SK-N-SH (cell line): ENCODE measurements at regions not wholly inside any gene's neighbourhood (a gene's known extent, or its start where the extent isn't known, plus 50 kb on each side); places are given as distances from the start of the nearest gene placed in this dataset.

ENCODE experiments used
- CTCF ChIA-PET: fragments of 300-600, 350-600 bp; formaldehyde crosslinking; extraction: SDS; loops from one replicate; lab custom pipeline; 2021; lab: Yijun Ruan, JAX
- POLR2A ChIA-PET: fragments of 350-600 bp; sonication (Branson Sonifier 250); formaldehyde crosslinking; extraction: SDS; loops from one replicate; lab custom pipeline; 2020; ENCODE audit warnings: antibody characterized with exemption, inconsistent platforms; lab: Yijun Ruan, JAX
- DNase-seq: peaks from one replicate; pipeline ENCODE4 v3.0.0; 2012
- H2AFZ ChIP-seq: fragments of 200-600 bp; sonication (generic); 2 replicates; pipeline ENCODE4 v1.8.1; 2016; ENCODE audit warnings: antibody characterized with exemption, mild to moderate bottlenecking, low read depth
- H3F3A ChIP-seq: fragments of 200-600 bp; sonication (generic); replicated peaks from 2 replicates; pipeline ENCODE3; 2016; ENCODE audit warnings: antibody characterized with exemption, mild to moderate bottlenecking; ENCODE audit not compliant: insufficient read depth
- H3K27ac ChIP-seq, 2 experiments: fragments of 200-500 bp in 1 of 2; fragments of 200-600 bp in 1 of 2; sonication (Bioruptor generic) in 1 of 2; sonication (generic), shearing (Covaris generic) in 1 of 2; 2 replicates each; pipeline versions ENCODE4 v1.5.1 to v1.6.1; 2014 to 2016; ENCODE audit warnings: low read depth in 2 of 2, inconsistent platforms in 1 of 2, low read length in 1 of 2, mild to moderate bottlenecking in 1 of 2, mixed read lengths in 1 of 2
- H3K27me3 ChIP-seq: fragments of 200-600 bp; sonication (generic), shearing (Covaris generic); 2 replicates; pipeline ENCODE4 v1.6.1; 2016; ENCODE audit warnings: mixed run types; ENCODE audit not compliant: insufficient read depth
- H3K36me3 ChIP-seq, 2 experiments: fragments of 200-500 bp in 1 of 2; fragments of 200-600 bp in 1 of 2; sonication (Bioruptor generic) in 1 of 2; sonication (generic) in 1 of 2; replicated peaks in 1 of 2; 2 replicates each; pipeline versions ENCODE3 to v1.5.1; 2014 to 2016; ENCODE audit warnings: low read length in 1 of 2, mild to moderate bottlenecking in 1 of 2; ENCODE audit not compliant: insufficient read depth in 2 of 2, control insufficient read depth in 1 of 2
- H3K4me1 ChIP-seq, 2 experiments: fragments of 200-500 bp in 1 of 2; fragments of 200-600 bp in 1 of 2; sonication (Bioruptor generic) in 1 of 2; sonication (generic), shearing (Covaris generic) in 1 of 2; 2 replicates each; pipeline versions ENCODE4 v1.5.1 to v1.6.1; 2014 to 2016; ENCODE audit warnings: low read depth in 1 of 2, low read length in 1 of 2, mixed run types in 1 of 2; ENCODE audit not compliant: insufficient read depth in 2 of 2, control insufficient read depth in 1 of 2
- H3K4me2 ChIP-seq: fragments of 200-600 bp; sonication (generic), shearing (Covaris generic); 2 replicates; pipeline ENCODE4 v1.6.1; 2017; ENCODE audit warnings: mixed run types
- H3K4me3 ChIP-seq, 2 experiments: fragments of 200-500 bp in 1 of 2; fragments of 200-600 bp in 1 of 2; sonication (Bioruptor generic) in 1 of 2; sonication (generic), shearing (Covaris generic) in 1 of 2; 2 replicates each; pipeline versions ENCODE4 v1.5.1 to v1.8.1; 2014 to 2016; ENCODE audit warnings: low read depth in 2 of 2, inconsistent platforms in 1 of 2, low read length in 1 of 2, mild to moderate bottlenecking in 1 of 2, mixed read lengths in 1 of 2, moderate library complexity in 1 of 2
- H3K79me2 ChIP-seq: fragments of 200-600 bp; sonication (generic); 2 replicates; pipeline ENCODE4 v1.8.1; 2017; ENCODE audit warnings: mild to moderate bottlenecking; ENCODE audit not compliant: insufficient read depth
- H3K9ac ChIP-seq: fragments of 200-600 bp; sonication (generic); 2 replicates; pipeline ENCODE4 v1.6.1; 2017; ENCODE audit warnings: mixed run types
- H3K9me2 ChIP-seq: fragments of 200-600 bp; sonication (generic); 2 replicates; pipeline ENCODE4 v1.6.1; 2017; ENCODE audit warnings: mixed run types
- H3K9me3 ChIP-seq: fragments of 200-600 bp; sonication (generic); 2 replicates; pipeline ENCODE4 v1.6.1; 2017; ENCODE audit warnings: mixed run types, mild to moderate bottlenecking, moderate library complexity
- H4K20me1 ChIP-seq: fragments of 200-600 bp; sonication (generic); 2 replicates; pipeline ENCODE4 v1.6.1; 2017; ENCODE audit warnings: mild to moderate bottlenecking, mixed run types; ENCODE audit not compliant: insufficient read depth
- CTCF ChIP-seq: fragments of 200-600 bp; sonication (generic); IDR thresholded peaks from 2 replicates; pipeline ENCODE4 v1.6.1; 2017; ENCODE audit warnings: antibody characterized with exemption, mild to moderate bottlenecking, moderate library complexity
- ELF1 ChIP-seq: IDR thresholded peaks from 2 replicates; pipeline ENCODE4 v1.4.0; 2012
- EP300 ChIP-seq, 2 experiments: IDR thresholded peaks; 2 replicates each; pipeline versions ENCODE4 v1.4.0 to v1.6.1; 2012; ENCODE audit warnings: borderline replicate concordance in 1 of 2, low read depth in 1 of 2, low read length in 1 of 2
- EZH2phosphoT487 ChIP-seq: fragments of 200-600 bp; sonication (generic); IDR thresholded peaks from 2 replicates; pipeline ENCODE4 v1.6.1; 2017; ENCODE audit warnings: low read depth, mixed run types, mild to moderate bottlenecking, antibody characterized with exemption, moderate library complexity, borderline replicate concordance
- FOSL2 ChIP-seq: IDR thresholded peaks from 2 replicates; pipeline ENCODE4 v1.4.0; 2012; ENCODE audit warnings: low read depth, mild to moderate bottlenecking, moderate library complexity, borderline replicate concordance
- FOXJ3 ChIP-seq: sonication (generic); formaldehyde crosslinking; IDR thresholded peaks from 2 replicates; pipeline ENCODE4 v1.5.1; 2020; ENCODE audit warnings: mild to moderate bottlenecking, missing genetic modification reagents
- FOXM1 ChIP-seq: IDR thresholded peaks from 2 replicates; pipeline ENCODE4 v1.4.0; 2012; ENCODE audit warnings: low read depth, mild to moderate bottlenecking
- GABPA ChIP-seq: IDR thresholded peaks from 2 replicates; pipeline ENCODE4 v1.4.0; 2012; ENCODE audit warnings: low read depth, mild to moderate bottlenecking
- GATA2 ChIP-seq: sonication (generic); formaldehyde crosslinking; IDR thresholded peaks from 2 replicates; pipeline ENCODE4 v1.5.0; 2020; ENCODE audit warnings: mild to moderate bottlenecking, missing genetic modification reagents
- JUND ChIP-seq: IDR thresholded peaks from 2 replicates; pipeline ENCODE4 v1.4.0; 2012
- MXI1 ChIP-seq: IDR thresholded peaks from 2 replicates; pipeline ENCODE4 v1.6.1; 2012; ENCODE audit warnings: mild to moderate bottlenecking, low read depth, low read length, improper control_type of control experiment
- NFIC ChIP-seq: IDR thresholded peaks from 2 replicates; pipeline ENCODE4 v1.4.0; 2012; ENCODE audit warnings: borderline replicate concordance
- NRF1 ChIP-seq: IDR thresholded peaks from 2 replicates; pipeline ENCODE4 v1.6.1; 2012; ENCODE audit warnings: low read depth, mild to moderate bottlenecking, low read length
- REST ChIP-seq: IDR thresholded peaks from 2 replicates; pipeline ENCODE4 v1.6.1; 2012; ENCODE audit warnings: mild to moderate bottlenecking, low read depth, low read length, moderate library complexity
- RXRA ChIP-seq: IDR thresholded peaks from 2 replicates; pipeline ENCODE4 v1.4.0; 2012; ENCODE audit warnings: low read depth, mild to moderate bottlenecking, borderline replicate concordance
- SIN3A ChIP-seq: IDR thresholded peaks from 2 replicates; pipeline ENCODE4 v1.6.1; 2012; ENCODE audit warnings: low read depth, mild to moderate bottlenecking, low read length, moderate library complexity, borderline replicate concordance
- SMC3 ChIP-seq: IDR thresholded peaks from 2 replicates; pipeline ENCODE4 v1.6.1; 2012; ENCODE audit warnings: low read depth, low read length, improper control_type of control experiment
- TAF1 ChIP-seq: IDR thresholded peaks from 2 replicates; pipeline ENCODE4 v1.6.1; 2012; ENCODE audit warnings: low read depth, mild to moderate bottlenecking, low read length, moderate library complexity, borderline replicate concordance
- USF2 ChIP-seq: fragments of 150-350 bp; IDR thresholded peaks from 2 replicates; pipeline ENCODE4 v1.6.1; 2017; ENCODE audit warnings: antibody characterized with exemption, low read length, low read depth, borderline replicate concordance
- ZBTB33 ChIP-seq: IDR thresholded peaks from 2 replicates; pipeline ENCODE4 v1.4.0; 2012; ENCODE audit warnings: low read depth, borderline replicate concordance
- WGBS: methylation state at CpG from one replicate; pipeline ENCODE4 v1.1.6; 2017; ENCODE audit warnings: low lambda C conversion rate; 5-methylcytosine and 5-hydroxymethylcytosine counted together

GRCh38 chr6:27809939-27810767 is 102.0 kb downstream of the OR2B2 start (continued):
- TF ChIP-seq REST, result peak; percentile 61; the same call in 1 of the 2 replicates
- no peak for TF ChIP-seq JUND
- TF ChIP-seq ELF1, result 0 out of 2 replicates have a peak, but pooled peaks have one; percentile 15
- 0 out of 2 replicates have a peak, but pooled peaks have one; percentile 17 for TF ChIP-seq RXRA
- no peak for TF ChIP-seq NRF1
- TF ChIP-seq SIN3A, result peak; percentile 97
- peak in 1 of 2 experiments; percentile 61; a peak in 1 of 4 replicates for TF ChIP-seq EP300 (IDR thresholded peaks at IDR 0.05; ENCODE audit: borderline replicate concordance in 1 of 2, low read depth in 1 of 2, low read length in 1 of 2)
- TF ChIP-seq ZBTB33, result peak; percentile 94
- no peak for TF ChIP-seq GABPA
- TF ChIP-seq FOSL2, result no peak

GRCh38 chr6:27809067-27809938 is 102.9 kb downstream of the OR2B2 start:
- no peaks in the 10 kb centered on the region for H3K9me3 ChIP-seq
- H3K9me2 ChIP-seq, result no peaks in the 10 kb centered on the region
- H4K20me1 ChIP-seq, result no peaks in the 10 kb centered on the region
- WGBS, result 2% methylated on average over 7 of the region's 7 CpGs
- H3F3A ChIP-seq, result peaks cover 73% of the 10 kb centered on the region
- H3K4me3 ChIP-seq, result peak overlapping the region; percentile 69 to 83
- ChIA-PET POLR2A (interaction anchor here (0.6 to 10.1 kb wide), 42 partner anchors 10 to 1789 kb away, joined by 3 to 218 read pairs (median 6); partner anchors contain the start of gene TRIM27), CTCF (interaction anchor here (0.8 to 5.2 kb wide), 4 partner anchors 10 to 1487 kb away, joined by 3 to 36 read pairs (median 20); a partner anchor contains a TSS)
- peaks cover 3 to 12% of the 10 kb centered on the region in 2 experiments; a peak in 3 of 4 replicates for H3K4me1 ChIP-seq
- peak overlapping the region; percentile 94 for H3K4me2 ChIP-seq
- DNase-seq, result no peak
- no peaks in the 10 kb centered on the region for H3K27me3 ChIP-seq
- H3K36me3 ChIP-seq, result no peaks in the 10 kb centered on the region
- H3K9ac ChIP-seq, result peak overlapping the region; percentile 76
- peaks cover 14% of the 10 kb centered on the region; the same call in 1 of the 2 replicates for H3K79me2 ChIP-seq
- peak overlapping the region; percentile 80 to 99 for H3K27ac ChIP-seq
- H2AFZ ChIP-seq, result no peak overlapping the region
- TF ChIP-seq FOXM1, result no peak
- TF ChIP-seq USF2, result no peak
- no peak for TF ChIP-seq TAF1
- TF ChIP-seq FOXJ3 (CRISPR knock-in tag), result no peak
- TF ChIP-seq GABPA, result no peak
- no peak for TF ChIP-seq SMC3
- TF ChIP-seq FOSL2, result no peak
- TF ChIP-seq GATA2 (CRISPR knock-in tag), result no peak
- TF ChIP-seq EZH2phosphoT487, result no peak
- no peak for TF ChIP-seq ELF1
- no peak for TF ChIP-seq CTCF
- no peak for TF ChIP-seq NFIC
- no peak for TF ChIP-seq MXI1
